Parathyroid adenoma (tissue), 2 donors: ENCODE measurements at regions not wholly inside any gene's neighbourhood (a gene's known extent, or its start where the extent isn't known, plus 50 kb on each side); places are given as distances from the start of the nearest gene placed in this dataset.

Experiments
- H2AFZ ChIP-seq: fragments of 300-600 bp; sonication (generic); one replicate; pipeline ENCODE4 v1.7.0; 2017; ENCODE audit warnings: antibody characterized with exemption, mild to moderate bottlenecking
- H3K27ac ChIP-seq: fragments of 300-600 bp; sonication (generic); one replicate; pipeline ENCODE4 v1.7.0; 2017
- H3K27me3 ChIP-seq: fragments of 300-600 bp; sonication (generic); one replicate; pipeline ENCODE4 v1.7.0; 2017; ENCODE audit warnings: low read length; ENCODE audit not compliant: control insufficient read depth, insufficient read depth
- H3K36me3 ChIP-seq: fragments of 300-600 bp; sonication (generic); one replicate; pipeline ENCODE4 v1.7.0; 2017; ENCODE audit warnings: low read length; ENCODE audit not compliant: control insufficient read depth, insufficient read depth
- H3K4me1 ChIP-seq: fragments of 300-600 bp; sonication (generic); one replicate; pipeline ENCODE4 v1.7.0; 2017; ENCODE audit warnings: control low read depth
- H3K4me2 ChIP-seq: fragments of 300-600 bp; sonication (generic); one replicate; pipeline ENCODE4 v1.7.0; 2017; ENCODE audit warnings: low read length
- H3K4me3 ChIP-seq: fragments of 300-600 bp; sonication (generic); one replicate; pipeline ENCODE4 v1.7.0; 2017; ENCODE audit warnings: low read depth, low read length
- H3K79me2 ChIP-seq: fragments of 300-600 bp; sonication (generic); one replicate; pipeline ENCODE4 v1.7.0; 2017; ENCODE audit warnings: control low read depth
- H3K9ac ChIP-seq: fragments of 300-600 bp; sonication (generic); one replicate; pipeline ENCODE4 v1.7.0; 2017; ENCODE audit warnings: mild to moderate bottlenecking
- H3K9me3 ChIP-seq: fragments of 300-600 bp; sonication (generic); one replicate; pipeline ENCODE4 v1.7.0; 2017; ENCODE audit warnings: low read length; ENCODE audit not compliant: control insufficient read depth
- CTCF ChIP-seq: fragments of 300-600 bp; sonication (generic); IDR thresholded peaks from one replicate; pipeline ENCODE4 v1.7.0; 2017; ENCODE audit warnings: antibody characterized with exemption, mild to moderate bottlenecking
- donor health status: primary hyperparathyroidism.

- Histone ChIP-seq H3K79me2 (no peaks in the 10 kb centered on the region), H3K9me3 (no peaks in the 10 kb centered on the region), H3K36me3 (no peaks in the 10 kb centered on the region), H3K9ac (no peak overlapping the region), H3K27me3 (no peaks in the 10 kb centered on the region), H2AFZ (no peak overlapping the region), H3K4me1 (no peaks in the 10 kb centered on the region), H3K4me2 (no peak overlapping the region), H3K4me3 (no peak overlapping the region), H3K27ac (no peak overlapping the region)
- no peak for TF ChIP-seq CTCF
Measured at GRCh38 chr15:38868326-38869114, 303.9 kb upstream of the RASGRP1 start.

GRCh38 chr15:38871638-38872037 lies 307.0 kb upstream of the RASGRP1 start:
- no peaks in the 10 kb centered on the region for H3K9me3 ChIP-seq
- H3K4me3 ChIP-seq, result no peak overlapping the region
- H3K79me2 ChIP-seq, result no peaks in the 10 kb centered on the region
- no peak overlapping the region for H2AFZ ChIP-seq
- no peaks in the 10 kb centered on the region for H3K27me3 ChIP-seq
- TF ChIP-seq CTCF, result no peak
- no peak overlapping the region for H3K27ac ChIP-seq
- H3K36me3 ChIP-seq, result no peaks in the 10 kb centered on the region
- no peak overlapping the region for H3K4me2 ChIP-seq
- H3K9ac ChIP-seq, result no peak overlapping the region
- H3K4me1 ChIP-seq, result no peaks in the 10 kb centered on the region

GRCh38 chr15:38872732-38873131 lies 308.1 kb upstream of the RASGRP1 start:
- Histone ChIP-seq H2AFZ (no peak overlapping the region), H3K79me2 (no peaks in the 10 kb centered on the region), H3K4me2 (no peak overlapping the region), H3K4me3 (no peak overlapping the region), H3K27ac (no peak overlapping the region), H3K4me1 (no peaks in the 10 kb centered on the region), H3K36me3 (no peaks in the 10 kb centered on the region), H3K9ac (no peak overlapping the region), H3K9me3 (no peaks in the 10 kb centered on the region), H3K27me3 (no peaks in the 10 kb centered on the region)
- TF ChIP-seq CTCF, result no peak

- H2AFZ ChIP-seq, result no peak overlapping the region
- no peaks in the 10 kb centered on the region for H3K36me3 ChIP-seq
- no peak overlapping the region for H3K27ac ChIP-seq
- H3K9ac ChIP-seq, result no peak overlapping the region
- no peaks in the 10 kb centered on the region for H3K4me1 ChIP-seq
- H3K4me2 ChIP-seq, result no peak overlapping the region
- no peak overlapping the region for H3K4me3 ChIP-seq
- no peak for TF ChIP-seq CTCF
- no peaks in the 10 kb centered on the region for H3K79me2 ChIP-seq
- H3K9me3 ChIP-seq, result no peaks in the 10 kb centered on the region
- H3K27me3 ChIP-seq, result no peaks in the 10 kb centered on the region
Measured at GRCh38 chr15:38873158-38873557, 308.5 kb upstream of the RASGRP1 start.

- TF ChIP-seq CTCF, result no peak
Measured at GRCh38 chr15:38874464-38874863, 309.9 kb upstream of the RASGRP1 start.

More at GRCh38 chr15:38874464-38874863, 309.9 kb upstream of the RASGRP1 start:
- no peaks in the 10 kb centered on the region for H3K27me3 ChIP-seq
- no peaks in the 10 kb centered on the region for H3K9me3 ChIP-seq
- no peak overlapping the region for H2AFZ ChIP-seq
- H3K9ac ChIP-seq, result no peak overlapping the region
- no peak overlapping the region for H3K27ac ChIP-seq
- H3K4me3 ChIP-seq, result no peak overlapping the region
- H3K36me3 ChIP-seq, result no peaks in the 10 kb centered on the region
- H3K79me2 ChIP-seq, result no peaks in the 10 kb centered on the region
- no peak overlapping the region for H3K4me2 ChIP-seq
- no peaks in the 10 kb centered on the region for H3K4me1 ChIP-seq
